Stomach (tissue), 8 donors: ENCODE measurements at regions not wholly inside any gene's neighbourhood (a gene's known extent, or its start where the extent isn't known, plus 50 kb on each side); places are given as distances from the start of the nearest gene placed in this dataset.
"Not testable (repeated sequence)": the region's sequence is repeated elsewhere in the genome, so short reads cannot be mapped to it uniquely, and the experiment has no call there.

Experiments used
- DNase-seq, 2 donors: peaks; one replicate each; pipeline versions ENCODE4 v3.0.0 to v3.0.0-alpha.2; 2013 to 2019
- H3K27ac ChIP-seq, 5 donors: fragments of 200-600 bp in 4 of 5; sonication (generic) in 4 of 5; one replicate each; pipeline ENCODE4 v1.5.1; 2013 to 2019; ENCODE audit warnings: mild to moderate bottlenecking in 1 of 5, moderate library complexity in 1 of 5
- H3K27me3 ChIP-seq, 3 donors: fragments of 200-600 bp; sonication (generic); one replicate each; pipeline ENCODE4 v1.5.1; 2017 to 2019; ENCODE audit warnings: mixed run types in 1 of 3
- H3K36me3 ChIP-seq, 4 donors: fragments of 200-600 bp; sonication (generic); 1 replicate in 3 of 4; 2 replicates in 1 of 4; pipeline ENCODE4 v1.5.1; 2016 to 2019
- H3K4me1 ChIP-seq, 4 donors: fragments of 200-600 bp; sonication (generic); one replicate each; pipeline ENCODE4 v1.5.1; 2016 to 2019
- H3K4me3 ChIP-seq, 4 donors: fragments of 200-600 bp; sonication (generic) in 3 of 4; one replicate each; pipeline ENCODE4 v1.5.1; 2016 to 2019; ENCODE audit warnings: mild to moderate bottlenecking in 1 of 4
- H3K9me3 ChIP-seq, 4 donors: fragments of 200-600 bp; sonication (generic); one replicate each; pipeline ENCODE4 v1.5.1; 2016 to 2019
- EP300 ChIP-seq: sonication (generic); formaldehyde crosslinking; IDR thresholded peaks from one replicate; pipeline ENCODE4 v1.6.1; 2017; ENCODE audit warnings: antibody characterized with exemption
- POLR2A ChIP-seq, 4 donors: fragments of 450-650 bp; IDR thresholded peaks; one replicate each; pipeline ENCODE4 v1.6.1; 2016; ENCODE audit warnings: antibody characterized with exemption in 4 of 4, control low read depth in 2 of 4, mild to moderate bottlenecking in 1 of 4, moderate library complexity in 1 of 4
- POLR2AphosphoS5 ChIP-seq, 3 donors: sonication (generic); formaldehyde crosslinking; IDR thresholded peaks; one replicate each; pipeline ENCODE4 v1.6.1; 2016; ENCODE audit warnings: antibody characterized with exemption in 3 of 3
- WGBS, 5 donors: extraction: QIAGEN DNeasy Blood & Tissue Kit in 3 of 5; methylation state at CpG; one replicate each; pipeline versions ENCODE4 v1.1.5 to v1.1.7; 2013 to 2018; 5-methylcytosine and 5-hydroxymethylcytosine counted together
- intact Hi-C: fragments of 100-400 bp; cut with DNase I; formaldehyde crosslinking; loops from one replicate; pipeline ENCODE4 v1.15.1; 2023; ENCODE audit warnings: low total_unique reads
- TF ChIP-seq, protein P1 (sequence below), 7 experiments: fragments of 450-650 bp in 4 of 7; fragments of 200-600 bp in 3 of 7; sonication (generic) in 3 of 7; IDR thresholded peaks; one replicate each; pipeline ENCODE4 v1.5.1; 2016 to 2019; ENCODE audit warnings: antibody characterized with exemption in 7 of 7, control low read depth in 2 of 7, mild to moderate bottlenecking in 1 of 7
- donor health status: healthy with polysubstance abuse.
- donor health status: Bipolar disorder and iron deficiency.
- donor health status: healthy.

DNA sequence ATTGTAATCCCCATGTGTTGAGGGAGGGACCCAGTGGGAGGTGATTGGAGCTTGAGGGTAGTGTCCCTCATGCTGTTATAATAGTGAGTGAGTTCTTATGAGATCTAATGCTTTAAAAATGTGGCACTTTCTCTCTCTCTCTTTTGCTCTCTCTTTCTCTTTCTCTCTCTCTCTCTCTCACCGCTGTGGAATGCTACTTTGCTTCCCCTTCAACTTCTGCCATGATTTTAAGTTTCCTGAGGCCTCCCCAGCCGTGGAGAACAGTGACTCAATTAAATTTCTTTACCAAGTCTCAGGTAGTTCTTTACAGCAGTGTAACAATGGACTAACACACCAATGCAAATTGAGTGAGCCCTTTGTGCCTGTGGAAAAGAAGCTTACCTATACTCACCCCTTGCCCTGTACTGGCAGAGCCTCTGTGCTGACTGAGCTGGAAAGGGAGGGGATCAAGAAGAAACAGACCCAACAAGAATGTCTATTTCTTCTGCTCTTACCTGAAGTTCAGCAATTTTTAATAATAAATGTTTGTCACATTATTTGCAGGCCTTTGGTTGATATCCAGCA lies 642.5 kb upstream of the KCND2 start:
- Histone ChIP-seq H3K9me3 (no peaks in the 10 kb centered on the region), H3K4me1 (no peaks in the 10 kb centered on the region), H3K36me3 (no peaks in the 10 kb centered on the region), H3K27ac (no peak overlapping the region), H3K27me3 (no peaks in the 10 kb centered on the region), H3K4me3 (no peak overlapping the region)
- DNase-seq = no peak
- intact Hi-C loops = no loop called here
- WGBS, 5 donors = 47 to 56% (median 51%) methylated on average over 2 of the region's 2 CpGs
- TF ChIP-seq, protein P1, sequence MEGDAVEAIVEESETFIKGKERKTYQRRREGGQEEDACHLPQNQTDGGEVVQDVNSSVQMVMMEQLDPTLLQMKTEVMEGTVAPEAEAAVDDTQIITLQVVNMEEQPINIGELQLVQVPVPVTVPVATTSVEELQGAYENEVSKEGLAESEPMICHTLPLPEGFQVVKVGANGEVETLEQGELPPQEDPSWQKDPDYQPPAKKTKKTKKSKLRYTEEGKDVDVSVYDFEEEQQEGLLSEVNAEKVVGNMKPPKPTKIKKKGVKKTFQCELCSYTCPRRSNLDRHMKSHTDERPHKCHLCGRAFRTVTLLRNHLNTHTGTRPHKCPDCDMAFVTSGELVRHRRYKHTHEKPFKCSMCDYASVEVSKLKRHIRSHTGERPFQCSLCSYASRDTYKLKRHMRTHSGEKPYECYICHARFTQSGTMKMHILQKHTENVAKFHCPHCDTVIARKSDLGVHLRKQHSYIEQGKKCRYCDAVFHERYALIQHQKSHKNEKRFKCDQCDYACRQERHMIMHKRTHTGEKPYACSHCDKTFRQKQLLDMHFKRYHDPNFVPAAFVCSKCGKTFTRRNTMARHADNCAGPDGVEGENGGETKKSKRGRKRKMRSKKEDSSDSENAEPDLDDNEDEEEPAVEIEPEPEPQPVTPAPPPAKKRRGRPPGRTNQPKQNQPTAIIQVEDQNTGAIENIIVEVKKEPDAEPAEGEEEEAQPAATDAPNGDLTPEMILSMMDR (IDR thresholded peaks at IDR 0.05) = no peak
- TF ChIP-seq POLR2A (IDR thresholded peaks at IDR 0.05) = no peak
- TF ChIP-seq EP300 = no peak
- TF ChIP-seq POLR2AphosphoS5 (IDR thresholded peaks at IDR 0.05) = no peak

GRCh38 chr7:119633812-119634211 lies 639.2 kb upstream of the KCND2 start:
- intact Hi-C loops, H3K36me3 ChIP-seq, H3K9me3 ChIP-seq, H3K27me3 ChIP-seq, DNase-seq, H3K4me3 ChIP-seq, H3K4me1 ChIP-seq, H3K27ac ChIP-seq: not testable (repeated sequence)
- 87 to 97% (median 94%) methylated on average over 2 of the region's 2 CpGs for WGBS, 5 donors

GRCh38 chr7:119640326-119640725 lies 632.6 kb upstream of the KCND2 start:
- no peak overlapping the region for H3K4me3 ChIP-seq
- no peaks in the 10 kb centered on the region for H3K27me3 ChIP-seq
- no peaks in the 10 kb centered on the region for H3K4me1 ChIP-seq
- intact Hi-C loops = no loop called here
- peaks cover 0 to 7% (median 0%) of the 10 kb centered on the region in 4 donors for H3K9me3 ChIP-seq
- DNase-seq = no peak
- no peaks in the 10 kb centered on the region for H3K36me3 ChIP-seq
- 27 to 57% (median 50%) methylated on average over 4 of the region's 4 CpGs for WGBS, 5 donors
- no peak overlapping the region for H3K27ac ChIP-seq
- TF ChIP-seq POLR2AphosphoS5 (IDR thresholded peaks at IDR 0.05) = no peak
- TF ChIP-seq POLR2A (IDR thresholded peaks at IDR 0.05) = no peak
- TF ChIP-seq, protein P1 (IDR thresholded peaks at IDR 0.05) = no peak
- no peak for TF ChIP-seq EP300

- WGBS, 5 donors = 53 to 72% (median 61%) methylated on average over 4 of the region's 4 CpGs
- intact Hi-C loops = no loop called here
- no peak for DNase-seq
- Histone ChIP-seq H3K36me3 (no peaks in the 10 kb centered on the region), H3K27ac (no peak overlapping the region), H3K4me3 (no peak overlapping the region), H3K27me3 (no peaks in the 10 kb centered on the region), H3K9me3 (peaks cover 0 to 7% (median 0%) of the 10 kb centered on the region in 4 donors), H3K4me1 (no peaks in the 10 kb centered on the region)
- TF ChIP-seq POLR2A (IDR thresholded peaks at IDR 0.05) = no peak
- TF ChIP-seq POLR2AphosphoS5 (IDR thresholded peaks at IDR 0.05) = no peak
- TF ChIP-seq, protein P1 (IDR thresholded peaks at IDR 0.05) = no peak
- TF ChIP-seq EP300 = no peak
Measured at GRCh38 chr7:119640861-119641260, 632.1 kb upstream of the KCND2 start.

DNA sequence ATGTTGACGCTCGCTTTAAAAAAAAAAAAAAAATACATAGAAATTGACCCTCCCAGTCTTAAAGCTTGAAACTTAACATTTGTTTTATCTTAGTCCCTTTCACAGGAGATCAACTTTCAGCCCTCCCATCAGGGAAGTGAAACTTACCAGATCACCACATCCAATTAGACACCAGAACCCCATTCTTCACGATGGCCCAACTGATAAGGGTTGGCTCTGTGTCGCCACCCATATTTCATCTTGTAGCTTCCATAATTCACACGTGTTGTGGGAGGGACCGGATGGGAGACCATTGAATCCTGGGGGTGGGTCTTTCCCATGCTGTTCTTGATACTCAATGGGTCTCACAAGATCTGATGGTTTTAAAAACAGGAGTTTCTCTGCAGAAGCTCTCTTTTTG lies 629.4 kb upstream of the KCND2 start:
- intact Hi-C loops = no loop called here
- DNase-seq = no peak
- H3K4me1 ChIP-seq = no peaks in the 10 kb centered on the region
- WGBS, 5 donors = 80 to 94% (median 85%) methylated on average over 6 of the region's 6 CpGs
- no peak overlapping the region for H3K4me3 ChIP-seq
- H3K9me3 ChIP-seq = peaks cover 0 to 15% (median 0%) of the 10 kb centered on the region in 4 donors
- H3K27me3 ChIP-seq = no peaks in the 10 kb centered on the region
- TF ChIP-seq POLR2AphosphoS5 (IDR thresholded peaks at IDR 0.05) (no peak), EP300 (no peak), POLR2A (IDR thresholded peaks at IDR 0.05) (no peak)
- TF ChIP-seq, protein P1 (IDR thresholded peaks at IDR 0.05) = no peak
- H3K27ac ChIP-seq = no peak overlapping the region
- H3K36me3 ChIP-seq = no peaks in the 10 kb centered on the region
